ENCODE measurements at regions not wholly inside any gene's neighbourhood (a gene's known extent, or its start where the extent isn't known, plus 50 kb on each side); places are given as distances from the start of the nearest gene placed in this dataset.

GRCh38 chr4:110780538-110780937 is 157.7 kb upstream of the PITX2 start:
- no peak for DNase-seq

DNA sequence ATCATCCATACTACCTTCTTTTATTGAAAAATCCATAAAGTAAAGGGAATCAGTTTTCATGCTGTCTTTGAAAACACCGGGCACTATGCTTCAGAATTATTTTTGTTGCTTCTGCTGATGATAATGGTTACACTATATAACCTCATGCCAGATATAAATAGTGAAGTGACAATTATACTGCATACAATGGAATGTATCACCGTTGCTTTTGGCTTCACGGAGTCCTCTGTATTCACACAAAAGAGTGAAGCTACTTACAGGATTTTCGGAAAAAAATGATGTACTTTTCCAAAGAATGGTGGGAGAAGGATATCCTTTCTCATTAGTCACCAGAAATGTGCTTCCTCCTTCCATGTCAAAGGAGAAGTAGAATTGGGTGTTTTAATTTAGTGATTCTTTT is 159.1 kb upstream of the PITX2 start:
- no peak for DNase-seq

GRCh38 chr4:110787109-110787508 is 164.2 kb upstream of the PITX2 start:
- DNase-seq = no peak

GRCh38 chr4:110787707-110788106 is 164.8 kb upstream of the PITX2 start:
- DNase-seq = no peak

DNA sequence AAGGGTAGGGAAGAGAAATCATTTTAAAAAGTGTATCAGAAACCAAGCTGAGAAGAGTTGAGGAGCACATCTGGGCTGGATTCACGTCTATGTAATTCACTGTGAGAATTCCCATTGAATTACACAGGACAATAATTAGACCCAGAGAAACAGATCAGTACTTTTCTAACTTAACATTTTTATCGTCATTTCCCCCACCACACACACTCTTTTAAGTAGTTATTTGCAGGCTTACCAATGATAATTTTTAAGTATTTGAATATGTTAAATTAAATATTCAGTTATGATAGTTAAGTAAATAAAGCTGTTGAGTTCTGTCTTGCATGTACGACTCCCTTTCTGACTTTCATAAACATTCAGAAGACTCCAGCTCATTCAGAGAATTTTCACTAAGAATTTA is 165.4 kb upstream of the PITX2 start:
- DNase-seq = no peak

- DNase-seq = no peak
Observed at GRCh38 chr4:110792036-110792435, 169.2 kb upstream of the PITX2 start.

- no peak for DNase-seq
Observed at GRCh38 chr4:110793381-110793801, 170.5 kb upstream of the PITX2 start.

- DNase-seq = no peak
Observed at GRCh38 chr4:110793890-110794554, 171.1 kb upstream of the PITX2 start.

DNA sequence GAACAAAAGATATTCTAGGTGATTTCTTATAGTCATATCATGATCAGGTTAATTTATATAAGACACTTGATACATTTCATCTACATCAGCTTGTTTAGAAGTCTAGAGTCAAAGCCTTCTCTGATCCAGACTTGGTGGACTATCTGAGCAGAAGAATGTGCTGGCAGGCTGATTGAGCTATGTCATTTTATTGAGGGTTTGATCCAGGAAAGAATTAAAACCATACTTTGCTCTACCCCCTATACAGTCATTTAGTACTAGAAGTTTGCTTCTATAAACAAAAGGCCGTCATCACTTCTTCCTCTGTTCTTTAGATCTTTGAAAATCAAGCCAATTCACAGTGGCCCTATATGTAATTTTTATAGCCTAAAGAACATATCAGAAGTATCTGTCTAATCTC is 173.1 kb upstream of the PITX2 start:
- no peak for DNase-seq

- DNase-seq = no peak
Observed at GRCh38 chr4:110797486-110797885, 174.6 kb upstream of the PITX2 start.

DNA sequence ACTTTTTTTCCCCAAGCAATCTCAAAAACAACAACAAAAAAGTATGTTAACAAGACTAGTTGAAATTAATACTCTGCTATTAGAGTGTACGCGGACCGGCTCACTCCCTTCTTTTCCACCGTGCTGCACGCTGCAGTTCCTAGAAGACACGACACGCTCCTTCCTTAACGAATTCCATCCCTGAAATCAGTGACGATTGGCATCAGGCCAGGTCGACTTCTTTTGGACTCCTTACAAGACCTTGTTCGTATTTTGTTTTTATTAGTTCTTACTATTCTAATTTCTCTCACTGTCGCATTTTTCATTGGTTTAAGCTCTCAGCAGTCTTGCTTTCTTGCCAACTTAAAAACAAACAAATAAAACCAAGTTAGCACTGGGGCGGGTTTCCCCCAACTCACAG is 175.8 kb upstream of the PITX2 start:
- DNase-seq = no peak

GRCh38 chr4:110799211-110799610 is 176.3 kb upstream of the PITX2 start:
- DNase-seq = no peak

GRCh38 chr4:110801591-110801990 is 178.7 kb upstream of the PITX2 start:
- DNase-seq = no peak

- no peak for DNase-seq
Observed at GRCh38 chr4:110808351-110808878, 185.5 kb upstream of the PITX2 start.

GRCh38 chr4:110815950-110816349 is 193.1 kb upstream of the PITX2 start:
- no peak for DNase-seq

DNA sequence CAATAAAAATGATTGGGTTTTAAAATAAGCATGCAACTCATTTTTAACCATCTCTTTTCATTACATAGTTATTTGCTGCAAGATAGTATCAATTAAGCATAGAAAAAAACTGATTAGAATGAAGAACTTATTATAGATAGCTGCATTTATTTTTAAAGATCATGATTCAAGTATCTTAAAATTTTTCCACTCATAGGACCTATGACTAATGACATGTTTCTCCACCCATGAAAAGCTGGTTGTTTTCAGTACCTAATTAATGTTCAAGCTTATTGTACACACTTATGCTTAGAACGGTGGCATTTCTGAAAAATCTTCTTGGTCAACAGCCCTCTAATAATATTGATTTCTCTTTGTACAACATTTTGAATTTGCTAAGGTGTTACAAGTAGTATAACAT is 193.5 kb upstream of the PITX2 start:
- no peak for DNase-seq

GRCh38 chr4:110821186-110821585 is 198.3 kb upstream of the PITX2 start:
- no peak for DNase-seq

DNA sequence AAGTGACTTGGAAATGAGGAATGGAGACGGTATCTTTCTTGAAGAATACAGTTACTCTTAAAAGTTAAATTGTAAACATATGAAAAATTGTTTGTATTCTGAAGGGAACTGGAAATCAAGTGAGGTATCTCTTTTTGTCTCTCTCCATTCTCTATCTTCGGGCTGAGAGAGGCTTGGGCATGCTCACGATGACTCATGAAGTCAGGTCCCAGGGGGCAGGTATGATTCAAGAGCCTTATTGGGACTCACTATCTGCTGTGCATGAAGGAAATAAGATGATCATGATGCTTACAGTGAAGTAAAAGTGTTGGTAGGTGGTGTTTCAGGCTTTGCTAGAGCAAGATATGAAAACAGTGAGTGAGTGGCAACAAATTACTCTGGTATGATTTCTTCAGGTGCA is 200.4 kb upstream of the PITX2 start:
- DNase-seq = no peak

- no peak for DNase-seq
Observed at GRCh38 chr4:110824344-110824743, 201.5 kb upstream of the PITX2 start.

DNA sequence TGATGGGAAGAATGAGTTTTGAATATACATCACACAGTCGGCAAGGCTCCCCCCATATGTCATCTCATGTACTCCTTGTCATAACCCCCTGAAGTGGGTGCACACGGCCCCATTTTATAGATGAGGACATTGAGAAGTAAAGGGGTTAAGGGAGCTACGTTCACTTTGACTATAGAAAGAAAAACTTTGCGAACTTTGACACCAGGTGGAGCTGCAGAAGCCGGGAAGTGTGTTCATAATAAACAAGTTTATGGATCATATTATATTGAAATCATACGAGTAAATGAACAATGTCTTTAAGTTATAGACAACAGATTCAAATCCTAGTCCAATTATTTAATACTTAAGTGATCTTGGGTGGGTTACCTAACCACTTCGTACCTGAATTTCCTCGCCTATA is 203.8 kb upstream of the PITX2 start:
- no peak for DNase-seq

GRCh38 chr4:110830461-110830860 is 207.6 kb upstream of the PITX2 start:
- no peak for DNase-seq

- no peak for DNase-seq
Observed at GRCh38 chr4:110837896-110838450, 215.1 kb upstream of the PITX2 start.

DNA sequence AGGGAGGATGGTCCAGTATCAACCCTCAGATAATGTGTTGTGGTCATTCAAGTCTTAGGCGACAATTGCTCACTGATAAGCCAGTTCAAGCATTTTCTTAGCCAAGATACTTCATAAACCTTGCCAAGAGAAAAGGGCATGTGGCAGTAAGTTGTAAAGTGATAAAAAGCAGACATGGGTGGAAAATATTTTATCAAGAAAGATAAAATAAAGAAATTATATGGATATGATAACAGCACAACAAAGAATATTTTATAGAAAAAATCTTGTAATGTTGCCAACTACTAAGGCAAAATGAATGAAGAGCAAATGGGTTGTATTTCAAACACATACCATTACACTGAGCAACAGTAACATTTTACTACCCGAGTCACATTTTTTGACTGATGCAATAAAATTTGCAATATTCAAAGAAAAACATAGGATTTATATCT is 217.4 kb upstream of the PITX2 start:
- DNase-seq = no peak

DNA sequence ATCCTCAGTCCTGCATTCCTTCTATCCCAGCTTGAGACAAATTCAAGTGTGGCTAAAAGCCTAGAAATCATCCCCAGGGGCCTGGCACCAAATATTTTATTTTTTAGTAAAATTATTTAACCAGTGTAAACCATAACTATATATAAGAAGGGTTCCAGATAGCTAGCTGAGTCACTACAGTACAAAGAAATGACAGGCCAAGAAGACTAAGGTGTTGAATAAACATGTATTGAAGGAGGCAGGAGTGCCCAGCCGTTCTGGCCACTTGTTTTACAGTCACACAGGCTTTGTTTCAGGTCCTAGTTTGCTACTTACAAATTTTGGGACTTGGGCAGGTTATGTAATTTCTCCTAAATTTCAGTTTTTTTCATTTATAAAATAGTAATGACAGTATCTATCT is 225.9 kb upstream of the PITX2 start:
- DNase-seq = no peak

DNA sequence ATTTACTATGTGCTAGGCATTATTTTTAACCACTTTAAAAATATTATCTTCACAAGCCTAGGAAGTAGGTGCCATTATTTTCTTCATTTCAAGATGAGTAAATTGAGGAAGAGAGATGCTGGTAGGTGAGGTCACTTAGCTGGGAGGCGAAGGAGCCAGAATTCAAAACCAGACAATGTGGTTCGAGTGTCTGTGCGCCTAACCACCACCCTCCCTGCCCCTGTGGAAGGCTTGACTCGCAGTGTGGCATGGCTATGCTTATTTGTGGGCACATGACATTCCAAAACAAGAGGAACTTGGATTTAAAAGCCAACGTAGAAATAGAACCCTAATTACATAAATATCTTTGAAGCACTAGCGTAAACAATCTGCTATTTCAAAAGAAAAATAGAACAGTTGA is 226.6 kb upstream of the PITX2 start:
- no peak for DNase-seq
